ENCODE measurements at regions not wholly inside any gene's neighbourhood (a gene's known extent, or its start where the extent isn't known, plus 50 kb on each side); places are given as distances from the start of the nearest gene placed in this dataset.

- FAIRE-seq (no peak), DNase-seq (ENCODE audit: low read depth in 1 of 2, low spot score in 2 of 2) (no peak)
- Histone ChIP-seq H3K27me3 (replicated peaks in 1 of 4; ENCODE audit: control insufficient read depth in 3 of 4, extremely low read depth in 1 of 4, insufficient read depth in 3 of 4, low read length in 3 of 4) (no peaks in the 10 kb centered on the region), H3K23ac (ENCODE audit: insufficient read length) (no peak overlapping the region), H3K4me3 (ENCODE audit: extremely low read depth in 1 of 4, insufficient read depth in 2 of 4, low read depth in 3 of 4, low read length in 4 of 4) (no peak overlapping the region), H2AFZ (ENCODE audit: low read length) (no peak overlapping the region), H2BK15ac (ENCODE audit: low read length) (no peak overlapping the region), H2AK5ac (ENCODE audit: low read depth, low read length) (no peak overlapping the region), H3K56ac (replicated peaks; ENCODE audit: insufficient read length, low read depth, low read length) (no peak overlapping the region), H3K4me2 (ENCODE audit: insufficient read depth in 1 of 2, low read depth in 2 of 2, low read length in 2 of 2) (no peak overlapping the region), H2BK20ac (ENCODE audit: low read length) (no peak overlapping the region), H2BK120ac (replicated peaks; ENCODE audit: low read depth, low read length) (no peak overlapping the region), H4K91ac (replicated peaks; ENCODE audit: insufficient read length, low read length) (no peak overlapping the region), H3K18ac (ENCODE audit: extremely low read depth, low read length) (no peak overlapping the region), H2BK5ac (ENCODE audit: low read depth, low read length) (no peak overlapping the region), H3K79me2 (ENCODE audit: control insufficient read depth in 1 of 2, insufficient read depth in 2 of 2, low read length in 2 of 2) (no peaks in the 10 kb centered on the region), H3K23me2 (ENCODE audit: low read depth, low read length) (peaks cover 10% of the 10 kb centered on the region; the same call in 1 of the 2 replicates), H3K9ac (replicated peaks in 1 of 4; ENCODE audit: extremely low read depth in 1 of 4, low read depth in 3 of 4, low read length in 3 of 4) (no peak overlapping the region), H4K5ac (ENCODE audit: insufficient read length, low read depth, low read length) (no peak overlapping the region), H3K27ac (ENCODE audit: low read depth, low read length) (no peak overlapping the region), H2BK12ac (ENCODE audit: low read depth, low read length) (no peak overlapping the region), H3K36me3 (ENCODE audit: control insufficient read depth in 2 of 4, insufficient read depth in 4 of 4, low read length in 3 of 4) (no peaks in the 10 kb centered on the region), H4K8ac (ENCODE audit: extremely low read depth, insufficient read depth, low read length) (no peak overlapping the region), H3K9me3 (ENCODE audit: insufficient read depth in 2 of 2, low read depth in 1 of 2, low read length in 1 of 2) (peaks cover 0 to 3% of the 10 kb centered on the region in 2 experiments; a peak in 1 of 4 replicates), H3K79me1 (ENCODE audit: low read depth, low read length) (no peaks in the 10 kb centered on the region), H3K14ac (ENCODE audit: insufficient read length) (no peak overlapping the region), H4K20me1 (replicated peaks in 1 of 2; ENCODE audit: control insufficient read depth in 1 of 2, insufficient read depth in 2 of 2, low read length in 2 of 2) (peaks cover 0 to 7% of the 10 kb centered on the region in 2 experiments), H3K4me1 (replicated peaks in 1 of 4; ENCODE audit: control insufficient read depth in 3 of 4, insufficient read depth in 4 of 4, low read length in 3 of 4) (no peaks in the 10 kb centered on the region), H3K4ac (replicated peaks; ENCODE audit: insufficient read length, low read depth, low read length) (no peak overlapping the region)
- CTCF ChIA-PET (ENCODE audit: partially characterized antibody), result no interaction called here
- POLR2A ChIA-PET (ENCODE audit: partially characterized antibody), result no interaction called here
- TF ChIP-seq BCL11A (IDR thresholded peaks at IDR 0.05; ENCODE audit: low read depth in 2 of 2, low read length in 2 of 2), result no peak
- no peak for TF ChIP-seq USF2 (IDR thresholded peaks at IDR 0.05; ENCODE audit: low read length)
- no peak for TF ChIP-seq CTBP2 (IDR thresholded peaks at IDR 0.05; ENCODE audit: borderline replicate concordance, insufficient read depth, insufficient read length, low read length)
- no peak for TF ChIP-seq PHF8 (conservative IDR thresholded peaks at IDR 0.05; ENCODE audit: low read depth, low read length)
- TF ChIP-seq EGR1 (IDR thresholded peaks at IDR 0.05; ENCODE audit: borderline replicate concordance, low read depth, low read length), result no peak
- no peak for TF ChIP-seq POLR2A (IDR thresholded peaks at IDR 0.05; ENCODE audit: control extremely low read depth in 1 of 2, low read depth in 2 of 2, low read length in 2 of 2)
- TF ChIP-seq CBX5 (IDR thresholded peaks at IDR 0.05; ENCODE audit: low read depth, low read length), result no peak
Observed at GRCh38 chr9:88734527-88734926, 199.5 kb downstream of the NXNL2 start.

Data from H1 (cell line).